WERI-Rb-1 (cell line): ENCODE measurements at regions not wholly inside any gene's neighbourhood (a gene's known extent, or its start where the extent isn't known, plus 50 kb on each side); places are given as distances from the start of the nearest gene placed in this dataset.

Experiments used
- DNase-seq: peaks from one replicate; pipeline ENCODE4 v3.0.0-alpha.2; 2020
- H3K27ac ChIP-seq: fragments of 250-450 bp; sonication (Bioruptor Pico); 2 replicates; pipeline ENCODE4 v1.5.1; 2020; ENCODE audit warnings: mild to moderate bottlenecking, moderate library complexity
- H3K27me3 ChIP-seq: fragments of 250-450 bp; sonication (Bioruptor Pico); 2 replicates; pipeline ENCODE4 v1.5.1; 2021; ENCODE audit warnings: mild to moderate bottlenecking, low read depth, moderate library complexity; ENCODE audit not compliant: insufficient read depth, severe bottlenecking
- H3K36me3 ChIP-seq: fragments of 250-450 bp; sonication (Bioruptor Pico); 2 replicates; pipeline ENCODE4 v1.5.1; 2020; ENCODE audit warnings: mild to moderate bottlenecking, moderate library complexity
- H3K4me3 ChIP-seq: 2 replicates; pipeline ENCODE4 v1.5.1; 2011; ENCODE audit warnings: low read depth, mild to moderate bottlenecking, control low read depth, low read length
- H3K9me3 ChIP-seq: fragments of 250-450 bp; sonication (Bioruptor Pico); 2 replicates; pipeline ENCODE4 v1.5.1; 2021; ENCODE audit warnings: mild to moderate bottlenecking, moderate library complexity; ENCODE audit not compliant: severe bottlenecking
- CTCF ChIP-seq: IDR thresholded peaks from 2 replicates; pipeline ENCODE4 v1.5.1; 2011; ENCODE audit warnings: low read depth, mild to moderate bottlenecking, control low read depth, inconsistent platforms, low read length

GRCh38 chr12:63029676-63030075 is 94.7 kb upstream of the PPM1H start:
- Histone ChIP-seq H3K36me3 (no peaks in the 10 kb centered on the region), H3K9me3 (no peaks in the 10 kb centered on the region), H3K27ac (no peak overlapping the region), H3K27me3 (no peaks in the 10 kb centered on the region), H3K4me3 (no peak overlapping the region)
- no peak for TF ChIP-seq CTCF
- no peak for DNase-seq

- H3K27me3 ChIP-seq: no peaks in the 10 kb centered on the region
- DNase-seq: no peak
- TF ChIP-seq CTCF: no peak
These were observed 94.0 kb upstream of the PPM1H start for GRCh38 chr12:63028951-63029350.

GRCh38 chr12:63025116-63025515 is 90.2 kb upstream of the PPM1H start:
- no peak for TF ChIP-seq CTCF
- no peak overlapping the region for H3K27ac ChIP-seq
- no peaks in the 10 kb centered on the region for H3K9me3 ChIP-seq
- no peaks in the 10 kb centered on the region for H3K27me3 ChIP-seq
- no peaks in the 10 kb centered on the region for H3K36me3 ChIP-seq
- DNase-seq: no peak
- H3K4me3 ChIP-seq: no peak overlapping the region

More at GRCh38 chr12:63028951-63029350, 94.0 kb upstream of the PPM1H start:
- no peaks in the 10 kb centered on the region for H3K36me3 ChIP-seq
- H3K27ac ChIP-seq: no peak overlapping the region
- no peaks in the 10 kb centered on the region for H3K9me3 ChIP-seq
- H3K4me3 ChIP-seq: no peak overlapping the region

GRCh38 chr12:63023926-63024325 is 89.0 kb upstream of the PPM1H start:
- Histone ChIP-seq H3K9me3 (no peaks in the 10 kb centered on the region), H3K36me3 (no peaks in the 10 kb centered on the region), H3K27me3 (no peaks in the 10 kb centered on the region), H3K27ac (no peak overlapping the region), H3K4me3 (no peak overlapping the region)
- DNase-seq: no peak
- TF ChIP-seq CTCF: no peak

GRCh38 chr12:63021116-63021515 is 86.2 kb upstream of the PPM1H start:
- Histone ChIP-seq H3K9me3 (no peaks in the 10 kb centered on the region), H3K27ac (no peak overlapping the region), H3K27me3 (no peaks in the 10 kb centered on the region), H3K4me3 (no peak overlapping the region), H3K36me3 (no peaks in the 10 kb centered on the region)
- no peak for TF ChIP-seq CTCF
- DNase-seq: no peak

- no peaks in the 10 kb centered on the region for H3K27me3 ChIP-seq
- H3K4me3 ChIP-seq: no peak overlapping the region
- TF ChIP-seq CTCF: no peak
- no peaks in the 10 kb centered on the region for H3K9me3 ChIP-seq
- no peak overlapping the region for H3K27ac ChIP-seq
- DNase-seq: no peak
- H3K36me3 ChIP-seq: no peaks in the 10 kb centered on the region
These were observed 85.3 kb upstream of the PPM1H start for GRCh38 chr12:63020269-63020668.
